ENCODE measurements at regions not wholly inside any gene's neighbourhood (a gene's known extent, or its start where the extent isn't known, plus 50 kb on each side); places are given as distances from the start of the nearest gene placed in this dataset.

- Histone ChIP-seq H4K20me1 (ENCODE audit: insufficient read depth) (no peaks in the 10 kb centered on the region), H2AFZ (ENCODE audit: low read depth, low read length, poor library complexity, severe bottlenecking) (no peak overlapping the region), H3K9me2 (ENCODE audit: insufficient read depth) (no peaks in the 10 kb centered on the region), H3K9me3 (ENCODE audit: control insufficient read depth in 1 of 2, insufficient read depth in 1 of 2, low read depth in 1 of 2, low read length in 2 of 2) (peaks cover 14 to 19% of the 10 kb centered on the region in 2 experiments; a peak in 3 of 4 replicates), H3K27ac (ENCODE audit: low read depth, low read length) (no peak overlapping the region), H3K27me3 (ENCODE audit: insufficient read depth, low read length) (no peaks in the 10 kb centered on the region), H3K4me2 (ENCODE audit: low read length) (no peak overlapping the region), H3K79me2 (ENCODE audit: insufficient read depth, low read length) (no peaks in the 10 kb centered on the region), H3K4me3 (replicated peaks in 1 of 2; ENCODE audit: low read depth in 1 of 2, low read length in 2 of 2) (no peak overlapping the region), H3K36me3 (ENCODE audit: control insufficient read depth in 1 of 2, insufficient read depth in 2 of 2, low read length in 2 of 2) (no peaks in the 10 kb centered on the region), H3K4me1 (ENCODE audit: control insufficient read depth in 1 of 2, insufficient read depth in 2 of 2, low read length in 2 of 2) (no peaks in the 10 kb centered on the region), H3K9ac (ENCODE audit: low read length) (no peak overlapping the region)
- intact Hi-C loops (cut with micrococcal nuclease) = no loop called here
- RAD21 ChIA-PET (ENCODE audit: low non-redundant PET in 1 of 2, low total read pairs in 2 of 2, uncharacterized antibody in 2 of 2, unreplicated experiment in 2 of 2) = no interaction called here
- DNase-seq (ENCODE audit: low read depth, low spot score) = no peak
- CTCF ChIA-PET = no interaction called here
- no peak for TF ChIP-seq POLR2AphosphoS5 (IDR thresholded peaks at IDR 0.05; ENCODE audit: low read depth, low read length)
- TF ChIP-seq ELF1 (IDR thresholded peaks at IDR 0.05; ENCODE audit: borderline replicate concordance, low read depth) = no peak
- TF ChIP-seq EZH2 (IDR thresholded peaks at IDR 0.05) = no peak
- TF ChIP-seq, protein P1, sequence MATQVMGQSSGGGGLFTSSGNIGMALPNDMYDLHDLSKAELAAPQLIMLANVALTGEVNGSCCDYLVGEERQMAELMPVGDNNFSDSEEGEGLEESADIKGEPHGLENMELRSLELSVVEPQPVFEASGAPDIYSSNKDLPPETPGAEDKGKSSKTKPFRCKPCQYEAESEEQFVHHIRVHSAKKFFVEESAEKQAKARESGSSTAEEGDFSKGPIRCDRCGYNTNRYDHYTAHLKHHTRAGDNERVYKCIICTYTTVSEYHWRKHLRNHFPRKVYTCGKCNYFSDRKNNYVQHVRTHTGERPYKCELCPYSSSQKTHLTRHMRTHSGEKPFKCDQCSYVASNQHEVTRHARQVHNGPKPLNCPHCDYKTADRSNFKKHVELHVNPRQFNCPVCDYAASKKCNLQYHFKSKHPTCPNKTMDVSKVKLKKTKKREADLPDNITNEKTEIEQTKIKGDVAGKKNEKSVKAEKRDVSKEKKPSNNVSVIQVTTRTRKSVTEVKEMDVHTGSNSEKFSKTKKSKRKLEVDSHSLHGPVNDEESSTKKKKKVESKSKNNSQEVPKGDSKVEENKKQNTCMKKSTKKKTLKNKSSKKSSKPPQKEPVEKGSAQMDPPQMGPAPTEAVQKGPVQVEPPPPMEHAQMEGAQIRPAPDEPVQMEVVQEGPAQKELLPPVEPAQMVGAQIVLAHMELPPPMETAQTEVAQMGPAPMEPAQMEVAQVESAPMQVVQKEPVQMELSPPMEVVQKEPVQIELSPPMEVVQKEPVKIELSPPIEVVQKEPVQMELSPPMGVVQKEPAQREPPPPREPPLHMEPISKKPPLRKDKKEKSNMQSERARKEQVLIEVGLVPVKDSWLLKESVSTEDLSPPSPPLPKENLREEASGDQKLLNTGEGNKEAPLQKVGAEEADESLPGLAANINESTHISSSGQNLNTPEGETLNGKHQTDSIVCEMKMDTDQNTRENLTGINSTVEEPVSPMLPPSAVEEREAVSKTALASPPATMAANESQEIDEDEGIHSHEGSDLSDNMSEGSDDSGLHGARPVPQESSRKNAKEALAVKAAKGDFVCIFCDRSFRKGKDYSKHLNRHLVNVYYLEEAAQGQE (IDR thresholded peaks at IDR 0.05; ENCODE audit: low read depth) = no peak
- no peak for TF ChIP-seq EZH2phosphoT487 (IDR thresholded peaks at IDR 0.05; ENCODE audit: borderline replicate concordance)
- TF ChIP-seq SIN3A (IDR thresholded peaks at IDR 0.05; ENCODE audit: low read depth) = no peak
- TF ChIP-seq CEBPB (IDR thresholded peaks at IDR 0.05; ENCODE audit: low read depth) = no peak
- no peak for TF ChIP-seq SRF (IDR thresholded peaks at IDR 0.05; ENCODE audit: low read depth)
- ATAC-seq = no peak
- POLR2A ChIA-PET = no interaction called here
- no TSS peak for BruUV-seq (replicated peaks)
These were observed 1560.4 kb upstream of the GBE1 start for GRCh38 chr3:83321891-83322290.

DNA sequence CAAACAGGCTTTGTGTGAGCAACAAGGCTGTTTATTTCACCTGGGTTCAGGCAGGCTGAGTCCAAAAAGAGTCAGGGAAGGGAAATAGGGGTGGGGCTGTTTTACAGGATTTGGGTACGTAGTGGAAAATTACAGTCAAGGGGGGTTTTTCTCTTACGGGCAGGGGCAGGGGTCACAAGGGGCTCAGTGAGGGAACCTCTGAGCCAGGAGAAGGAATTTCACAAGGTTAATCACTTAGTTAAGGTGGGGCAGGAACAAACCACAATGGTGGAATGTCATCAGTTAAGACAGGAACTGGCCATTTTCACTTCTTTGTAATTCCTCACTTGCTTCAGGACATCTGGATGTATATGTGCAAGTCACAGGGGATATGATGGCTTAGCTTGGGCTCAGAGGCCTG is 1592.8 kb upstream of the GBE1 start:
- Histone ChIP-seq H2AFZ (ENCODE audit: low read depth, low read length, poor library complexity, severe bottlenecking) (no peak overlapping the region), H3K36me3 (ENCODE audit: control insufficient read depth in 1 of 2, insufficient read depth in 2 of 2, low read length in 2 of 2) (no peaks in the 10 kb centered on the region)
- ATAC-seq = no peak

More for the DNA sequence above, 1592.8 kb upstream of the GBE1 start:
- Histone ChIP-seq H3K4me3 (replicated peaks in 1 of 2; ENCODE audit: low read depth in 1 of 2, low read length in 2 of 2) (no peak overlapping the region), H4K20me1 (ENCODE audit: insufficient read depth) (no peaks in the 10 kb centered on the region), H3K9me3 (ENCODE audit: control insufficient read depth in 1 of 2, insufficient read depth in 1 of 2, low read depth in 1 of 2, low read length in 2 of 2) (peaks cover 6% of the 10 kb centered on the region in 2 experiments; a peak in 2 of 4 replicates), H3K9me2 (ENCODE audit: insufficient read depth) (no peaks in the 10 kb centered on the region), H3K79me2 (ENCODE audit: insufficient read depth, low read length) (no peaks in the 10 kb centered on the region), H3K27ac (ENCODE audit: low read depth, low read length) (no peak overlapping the region), H3K27me3 (ENCODE audit: insufficient read depth, low read length) (no peaks in the 10 kb centered on the region), H3K4me1 (ENCODE audit: control insufficient read depth in 1 of 2, insufficient read depth in 2 of 2, low read length in 2 of 2) (no peaks in the 10 kb centered on the region), H3K4me2 (ENCODE audit: low read length) (no peak overlapping the region), H3K9ac (ENCODE audit: low read length) (no peak overlapping the region)
- ChIA-PET POLR2A (no interaction called here), RAD21 (ENCODE audit: low non-redundant PET in 1 of 2, low total read pairs in 2 of 2, uncharacterized antibody in 2 of 2, unreplicated experiment in 2 of 2) (no interaction called here), CTCF (no interaction called here)
- no TSS peak for BruUV-seq (replicated peaks)
- no peak for TF ChIP-seq CEBPB (IDR thresholded peaks at IDR 0.05; ENCODE audit: low read depth)
- no peak for TF ChIP-seq ELF1 (IDR thresholded peaks at IDR 0.05; ENCODE audit: borderline replicate concordance, low read depth)
- no peak for TF ChIP-seq FOSL1 (IDR thresholded peaks at IDR 0.05; ENCODE audit: low read depth)
- no peak for TF ChIP-seq ZFX (IDR thresholded peaks at IDR 0.05)
- no peak for TF ChIP-seq JUND (IDR thresholded peaks at IDR 0.05)
- no peak for TF ChIP-seq YY1 (IDR thresholded peaks at IDR 0.05; ENCODE audit: extremely low read depth, insufficient replicate concordance, low read depth, low read length)
- TF ChIP-seq, protein P2, sequence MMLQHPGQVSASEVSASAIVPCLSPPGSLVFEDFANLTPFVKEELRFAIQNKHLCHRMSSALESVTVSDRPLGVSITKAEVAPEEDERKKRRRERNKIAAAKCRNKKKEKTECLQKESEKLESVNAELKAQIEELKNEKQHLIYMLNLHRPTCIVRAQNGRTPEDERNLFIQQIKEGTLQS (IDR thresholded peaks at IDR 0.05) = no peak
- TF ChIP-seq SIN3A (IDR thresholded peaks at IDR 0.05; ENCODE audit: low read depth) = no peak
- TF ChIP-seq, protein P3, sequence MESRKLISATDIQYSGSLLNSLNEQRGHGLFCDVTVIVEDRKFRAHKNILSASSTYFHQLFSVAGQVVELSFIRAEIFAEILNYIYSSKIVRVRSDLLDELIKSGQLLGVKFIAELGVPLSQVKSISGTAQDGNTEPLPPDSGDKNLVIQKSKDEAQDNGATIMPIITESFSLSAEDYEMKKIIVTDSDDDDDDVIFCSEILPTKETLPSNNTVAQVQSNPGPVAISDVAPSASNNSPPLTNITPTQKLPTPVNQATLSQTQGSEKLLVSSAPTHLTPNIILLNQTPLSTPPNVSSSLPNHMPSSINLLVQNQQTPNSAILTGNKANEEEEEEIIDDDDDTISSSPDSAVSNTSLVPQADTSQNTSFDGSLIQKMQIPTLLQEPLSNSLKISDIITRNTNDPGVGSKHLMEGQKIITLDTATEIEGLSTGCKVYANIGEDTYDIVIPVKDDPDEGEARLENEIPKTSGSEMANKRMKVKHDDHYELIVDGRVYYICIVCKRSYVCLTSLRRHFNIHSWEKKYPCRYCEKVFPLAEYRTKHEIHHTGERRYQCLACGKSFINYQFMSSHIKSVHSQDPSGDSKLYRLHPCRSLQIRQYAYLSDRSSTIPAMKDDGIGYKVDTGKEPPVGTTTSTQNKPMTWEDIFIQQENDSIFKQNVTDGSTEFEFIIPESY (IDR thresholded peaks at IDR 0.05; ENCODE audit: extremely low read depth, insufficient replicate concordance, low read length) = no peak
- no peak for TF ChIP-seq SRF (IDR thresholded peaks at IDR 0.05; ENCODE audit: low read depth)
- no peak for DNase-seq (ENCODE audit: low read depth, low spot score)
- intact Hi-C loops (cut with micrococcal nuclease) = no loop called here
